Vagina (tissue), 2 donors: ENCODE measurements at regions not wholly inside any gene's neighbourhood (a gene's known extent, or its start where the extent isn't known, plus 50 kb on each side); places are given as distances from the start of the nearest gene placed in this dataset.
"Not testable (repeated sequence)": the region's sequence is repeated elsewhere in the genome, so short reads cannot be mapped to it uniquely, and the experiment has no call there.

Source experiments
- DNase-seq, 2 donors: peaks; one replicate each; pipeline ENCODE4 v3.0.0-alpha.2; 2017; ENCODE audit errors: extremely low spot score in 2 of 2
- H3K27ac ChIP-seq: fragments of 200-600 bp; sonication (generic); one replicate; pipeline ENCODE4 v1.5.1; 2019
- H3K27me3 ChIP-seq: fragments of 200-600 bp; sonication (generic); one replicate; pipeline ENCODE4 v1.5.1; 2019
- H3K36me3 ChIP-seq, 2 donors: fragments of 200-600 bp; sonication (generic); one replicate each; pipeline ENCODE4 v1.5.1; 2017 to 2019
- H3K4me1 ChIP-seq: fragments of 200-600 bp; sonication (generic); one replicate; pipeline ENCODE4 v1.5.1; 2019
- H3K4me3 ChIP-seq, 2 donors: fragments of 200-600 bp; sonication (generic); 1 replicate in 1 of 2; 2 replicates in 1 of 2; pipeline ENCODE4 v1.5.1; 2016 to 2019
- H3K9me3 ChIP-seq: fragments of 200-600 bp; sonication (generic); one replicate; pipeline ENCODE4 v1.5.1; 2019
- POLR2A ChIP-seq, 2 donors: fragments of 450-650 bp; IDR thresholded peaks; one replicate each; pipeline ENCODE4 v1.6.1; 2017; ENCODE audit warnings: antibody characterized with exemption in 2 of 2, mild to moderate bottlenecking in 2 of 2, moderate library complexity in 2 of 2
- POLR2AphosphoS5 ChIP-seq, 2 donors: sonication (generic); formaldehyde crosslinking; IDR thresholded peaks; one replicate each; pipeline ENCODE4 v1.9.0; 2017; ENCODE audit warnings: antibody characterized with exemption in 2 of 2, mild to moderate bottlenecking in 2 of 2, low read depth in 1 of 2; ENCODE audit not compliant: insufficient read depth in 1 of 2
- intact Hi-C: fragments of 100-400 bp; cut with DNase I; formaldehyde crosslinking; loops from one replicate; pipeline ENCODE4 v1.15.1; 2023
- TF ChIP-seq, protein P1 (sequence below), 3 experiments: fragments of 450-650 bp in 2 of 3; fragments of 200-600 bp in 1 of 3; sonication (generic) in 1 of 3; IDR thresholded peaks; one replicate each; pipeline ENCODE4 v1.5.1; 2017 to 2019; ENCODE audit warnings: antibody characterized with exemption in 3 of 3, mild to moderate bottlenecking in 2 of 3, moderate library complexity in 2 of 3

DNA sequence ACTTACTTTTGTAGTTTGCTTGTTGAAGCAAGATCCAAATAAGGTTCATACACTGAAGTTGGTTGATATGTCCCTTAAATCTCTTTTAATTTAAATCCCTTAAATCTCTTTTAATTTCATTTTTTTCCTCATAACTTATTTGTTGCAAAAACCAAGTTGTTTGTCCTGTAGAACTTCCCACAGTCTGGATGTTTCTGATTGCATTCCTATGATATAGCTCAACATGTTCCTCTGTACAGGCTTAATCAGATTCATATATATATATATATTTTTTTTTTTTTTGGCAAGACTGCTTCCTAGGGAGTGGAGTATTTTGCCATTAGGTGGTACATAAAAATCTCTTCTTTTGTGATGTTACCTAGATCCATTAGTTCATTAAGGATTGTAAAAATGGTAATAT is 174.9 kb upstream of the MKLN1 start:
- no peaks in the 10 kb centered on the region for H3K36me3 ChIP-seq
- no peaks in the 10 kb centered on the region for H3K27me3 ChIP-seq
- intact Hi-C loops, result no loop called here
- H3K27ac ChIP-seq, result no peak overlapping the region
- DNase-seq, result no peak
- no peaks in the 10 kb centered on the region for H3K9me3 ChIP-seq
- no peak overlapping the region for H3K4me3 ChIP-seq
- H3K4me1 ChIP-seq, result no peaks in the 10 kb centered on the region
- TF ChIP-seq POLR2A (IDR thresholded peaks at IDR 0.05), result no peak
- no peak for TF ChIP-seq POLR2AphosphoS5 (IDR thresholded peaks at IDR 0.05; ENCODE audit: insufficient read depth in 1 of 2, low read depth in 1 of 2)
- TF ChIP-seq, protein P1, sequence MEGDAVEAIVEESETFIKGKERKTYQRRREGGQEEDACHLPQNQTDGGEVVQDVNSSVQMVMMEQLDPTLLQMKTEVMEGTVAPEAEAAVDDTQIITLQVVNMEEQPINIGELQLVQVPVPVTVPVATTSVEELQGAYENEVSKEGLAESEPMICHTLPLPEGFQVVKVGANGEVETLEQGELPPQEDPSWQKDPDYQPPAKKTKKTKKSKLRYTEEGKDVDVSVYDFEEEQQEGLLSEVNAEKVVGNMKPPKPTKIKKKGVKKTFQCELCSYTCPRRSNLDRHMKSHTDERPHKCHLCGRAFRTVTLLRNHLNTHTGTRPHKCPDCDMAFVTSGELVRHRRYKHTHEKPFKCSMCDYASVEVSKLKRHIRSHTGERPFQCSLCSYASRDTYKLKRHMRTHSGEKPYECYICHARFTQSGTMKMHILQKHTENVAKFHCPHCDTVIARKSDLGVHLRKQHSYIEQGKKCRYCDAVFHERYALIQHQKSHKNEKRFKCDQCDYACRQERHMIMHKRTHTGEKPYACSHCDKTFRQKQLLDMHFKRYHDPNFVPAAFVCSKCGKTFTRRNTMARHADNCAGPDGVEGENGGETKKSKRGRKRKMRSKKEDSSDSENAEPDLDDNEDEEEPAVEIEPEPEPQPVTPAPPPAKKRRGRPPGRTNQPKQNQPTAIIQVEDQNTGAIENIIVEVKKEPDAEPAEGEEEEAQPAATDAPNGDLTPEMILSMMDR (IDR thresholded peaks at IDR 0.05), result no peak

DNA sequence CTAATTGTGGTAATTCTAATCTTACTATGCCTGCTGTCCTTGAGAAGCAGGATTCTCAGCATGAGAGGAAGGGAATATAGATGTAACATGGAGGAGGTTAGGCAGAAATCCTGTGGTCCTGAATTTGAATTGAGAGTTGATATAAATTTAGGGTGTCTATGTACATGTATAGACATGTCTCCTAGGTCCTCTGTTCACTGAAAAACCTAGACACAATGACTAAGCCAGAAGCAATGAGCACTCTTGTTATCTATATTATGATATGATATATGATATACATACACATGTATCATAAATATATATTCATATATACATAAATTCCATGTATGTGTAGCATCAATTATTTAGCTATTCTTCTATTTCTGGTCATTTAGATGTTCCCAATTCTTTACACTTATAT is 173.3 kb upstream of the MKLN1 start:
- intact Hi-C loops, result no loop called here
- no peaks in the 10 kb centered on the region for H3K4me1 ChIP-seq
- no peak for DNase-seq
- no peak overlapping the region for H3K4me3 ChIP-seq
- TF ChIP-seq, protein P1 (IDR thresholded peaks at IDR 0.05), result no peak
- TF ChIP-seq POLR2A (IDR thresholded peaks at IDR 0.05) (no peak), POLR2AphosphoS5 (IDR thresholded peaks at IDR 0.05; ENCODE audit: insufficient read depth in 1 of 2, low read depth in 1 of 2) (no peak)
- no peaks in the 10 kb centered on the region for H3K36me3 ChIP-seq
- H3K27ac ChIP-seq, result no peak overlapping the region
- no peaks in the 10 kb centered on the region for H3K9me3 ChIP-seq
- H3K27me3 ChIP-seq, result no peaks in the 10 kb centered on the region

DNA sequence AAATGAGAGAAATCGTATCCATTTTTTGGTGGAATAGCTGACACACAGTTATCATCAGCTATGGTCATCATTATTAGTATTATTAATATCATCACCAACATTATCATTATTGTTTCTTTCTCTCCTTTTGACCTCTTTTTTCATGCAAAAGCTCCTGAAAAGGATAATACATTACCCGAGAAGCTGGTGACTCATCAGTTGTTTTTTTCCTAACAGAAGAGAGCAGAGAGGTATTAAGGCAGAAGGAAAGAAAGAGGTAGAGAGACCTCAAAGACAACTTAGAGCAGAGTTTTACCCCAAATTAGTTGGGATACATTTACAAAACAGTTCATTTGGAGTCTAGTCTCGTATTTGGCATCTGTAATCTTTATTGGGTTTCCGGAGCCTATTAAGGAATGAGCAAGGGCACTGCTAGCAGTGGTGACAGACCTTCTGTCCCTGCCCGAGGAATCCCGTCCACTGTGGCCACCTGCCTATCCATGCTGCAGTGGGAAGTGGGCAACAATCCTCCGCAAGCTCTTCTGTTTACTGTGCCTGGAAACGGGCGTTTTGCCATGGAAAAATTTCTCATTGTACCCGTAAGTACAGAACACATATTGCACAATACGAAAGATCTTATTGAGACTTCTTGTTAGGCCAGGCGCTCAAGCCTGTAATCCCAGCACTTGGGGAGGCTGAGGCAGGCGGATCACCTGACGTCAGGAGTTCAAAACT is 170.0 kb upstream of the MKLN1 start:
- DNase-seq, result peak in 1 of 2 donors; percentile 88
- intact Hi-C loops, result no loop called here
- Histone ChIP-seq H3K4me1 (no peaks in the 10 kb centered on the region), H3K27me3 (no peaks in the 10 kb centered on the region), H3K4me3 (no peak overlapping the region), H3K9me3 (no peaks in the 10 kb centered on the region), H3K27ac (peak overlapping the region; percentile 63), H3K36me3 (no peaks in the 10 kb centered on the region)
- no peak for TF ChIP-seq POLR2A (IDR thresholded peaks at IDR 0.05)
- TF ChIP-seq POLR2AphosphoS5 (IDR thresholded peaks at IDR 0.05; ENCODE audit: insufficient read depth in 1 of 2, low read depth in 1 of 2), result no peak
- TF ChIP-seq, protein P1 (IDR thresholded peaks at IDR 0.05), result no peak

DNA sequence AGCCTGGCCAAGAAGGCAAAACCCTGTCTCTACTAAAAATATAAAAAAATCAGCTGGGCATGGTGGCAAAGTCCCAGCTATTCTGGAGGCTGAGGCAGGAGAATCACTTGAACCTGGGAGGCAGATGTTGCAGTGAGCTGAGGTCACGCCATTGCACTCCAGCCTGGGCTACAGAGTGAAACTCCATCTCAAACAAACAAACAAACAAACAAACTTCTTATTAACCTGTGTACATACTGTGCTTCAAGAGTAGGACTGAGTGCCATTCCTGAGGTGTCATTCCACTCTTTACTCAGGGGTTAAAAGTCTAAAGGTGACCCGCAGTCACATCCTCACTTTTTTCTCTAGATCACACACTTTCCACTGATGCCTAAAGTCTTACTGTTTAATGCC is 169.4 kb upstream of the MKLN1 start:
- H3K4me1 ChIP-seq, H3K9me3 ChIP-seq, H3K27me3 ChIP-seq, DNase-seq, H3K4me3 ChIP-seq, intact Hi-C loops, H3K36me3 ChIP-seq: not testable (repeated sequence)
- H3K27ac ChIP-seq, result peak overlapping the region; percentile 63

DNA sequence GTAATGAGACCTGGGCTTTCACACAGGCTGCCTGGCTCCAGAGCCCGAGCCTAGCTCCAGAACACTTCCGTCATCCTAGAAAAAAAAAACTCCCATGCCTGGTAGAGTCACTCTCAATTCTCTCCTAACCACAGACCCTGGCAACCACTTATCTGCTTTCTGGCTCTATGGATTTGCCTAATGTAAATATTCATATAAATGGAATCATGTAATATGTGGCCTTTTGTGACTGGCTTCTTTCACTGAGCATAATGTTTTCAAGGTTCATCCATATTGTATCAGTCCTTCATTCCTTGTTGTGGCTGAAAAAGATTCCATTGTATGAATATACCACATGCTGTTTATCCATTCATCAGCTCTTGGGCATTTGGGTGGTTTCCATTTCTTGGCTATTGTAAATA is 167.7 kb upstream of the MKLN1 start:
- H3K4me3 ChIP-seq, result no peak overlapping the region
- no peak overlapping the region for H3K27ac ChIP-seq
- intact Hi-C loops, result no loop called here
- DNase-seq, result no peak
- no peaks in the 10 kb centered on the region for H3K9me3 ChIP-seq
- H3K4me1 ChIP-seq, result no peaks in the 10 kb centered on the region
- no peaks in the 10 kb centered on the region for H3K36me3 ChIP-seq
- H3K27me3 ChIP-seq, result no peaks in the 10 kb centered on the region
- TF ChIP-seq POLR2A (IDR thresholded peaks at IDR 0.05) (no peak), POLR2AphosphoS5 (IDR thresholded peaks at IDR 0.05; ENCODE audit: insufficient read depth in 1 of 2, low read depth in 1 of 2) (no peak)
- TF ChIP-seq, protein P1 (IDR thresholded peaks at IDR 0.05), result no peak
